ENCODE measurements at regions not wholly inside any gene's neighbourhood (a gene's known extent, or its start where the extent isn't known, plus 50 kb on each side); places are given as distances from the start of the nearest gene placed in this dataset.

- DNase-seq: no peak
Observed at GRCh38 chr10:118500477-118501104, 94.9 kb downstream of the PRLHR start.

DNA sequence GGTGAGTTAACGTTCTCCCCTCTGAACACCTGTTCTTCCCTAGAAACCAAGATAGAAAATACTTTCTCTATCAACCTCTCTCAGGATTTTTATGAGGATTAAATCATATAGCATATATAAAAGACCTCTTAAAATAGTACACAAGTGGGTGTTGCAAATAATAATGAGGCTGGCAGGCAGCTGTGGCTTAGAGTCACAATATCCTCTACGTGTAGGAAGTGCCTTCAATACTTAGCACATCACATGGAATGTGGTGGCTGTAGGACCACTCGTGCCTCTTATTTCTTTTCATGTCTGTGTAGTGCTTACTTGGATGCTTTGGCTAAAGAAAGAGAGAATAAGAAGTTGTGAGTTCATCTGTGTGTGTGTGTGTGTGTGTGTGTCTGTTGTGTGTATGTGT is 96.3 kb downstream of the PRLHR start:
- no peak for DNase-seq

DNA sequence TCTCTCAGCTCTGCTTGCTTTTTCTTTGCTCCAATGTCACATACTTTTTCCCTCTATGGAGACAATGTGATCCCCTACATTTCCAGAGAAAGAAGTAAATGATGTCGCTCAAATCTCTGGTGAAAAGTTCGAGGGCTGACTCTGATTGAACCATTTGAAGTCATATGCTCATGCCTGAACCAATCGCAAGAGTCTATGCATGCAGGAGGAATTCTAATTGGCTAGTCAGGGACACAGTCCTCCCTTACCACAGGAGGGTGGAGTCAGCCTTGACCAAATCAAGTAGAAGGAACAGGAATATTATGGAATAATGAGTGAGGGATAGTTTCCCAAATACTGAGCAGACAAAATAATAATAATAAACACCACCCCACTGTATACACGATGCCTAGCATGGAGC is 96.8 kb downstream of the PRLHR start:
- no peak for DNase-seq

DNA sequence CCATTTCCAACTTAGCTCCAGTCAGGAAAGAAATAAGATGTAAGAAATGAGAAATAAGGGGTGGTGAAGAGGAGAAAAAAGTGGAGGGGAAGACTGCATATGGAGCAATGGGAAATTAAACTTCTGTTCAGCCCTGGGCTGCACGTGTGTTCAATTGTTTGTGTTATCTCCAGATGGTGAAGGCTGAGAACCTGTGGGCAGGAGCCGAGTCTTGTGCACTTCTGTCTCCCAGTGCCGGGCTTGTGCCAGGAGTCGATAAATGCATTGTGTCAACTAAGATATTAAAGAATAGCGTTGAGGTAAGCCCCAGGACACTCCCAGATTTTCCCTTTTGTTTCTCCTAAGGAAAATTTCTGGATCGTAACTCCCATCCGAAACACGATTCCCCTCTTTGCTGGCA is 98.2 kb downstream of the PRLHR start:
- no peak for DNase-seq

DNA sequence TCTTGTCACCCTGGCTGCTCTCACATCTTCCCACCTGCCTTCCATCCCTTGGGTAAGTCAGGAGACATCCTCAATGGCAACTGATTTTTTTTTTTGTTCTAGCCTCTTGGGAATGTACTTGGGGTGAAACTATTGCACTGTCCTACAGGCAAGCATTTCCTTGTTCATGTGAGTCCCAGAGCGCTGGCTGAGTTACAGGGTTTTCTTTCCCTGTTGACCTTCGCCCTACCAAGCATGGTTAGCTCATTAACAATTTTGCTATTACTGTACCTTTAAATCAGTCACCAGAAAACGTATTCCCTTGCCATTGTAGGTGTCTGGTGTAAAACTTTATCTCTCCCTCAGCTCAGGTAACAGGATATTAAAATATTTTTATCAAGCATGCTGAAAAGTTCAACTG is 98.9 kb downstream of the PRLHR start:
- no peak for DNase-seq

- no peak for DNase-seq
Observed at GRCh38 chr10:118495499-118495898, 99.9 kb downstream of the PRLHR start.

DNA sequence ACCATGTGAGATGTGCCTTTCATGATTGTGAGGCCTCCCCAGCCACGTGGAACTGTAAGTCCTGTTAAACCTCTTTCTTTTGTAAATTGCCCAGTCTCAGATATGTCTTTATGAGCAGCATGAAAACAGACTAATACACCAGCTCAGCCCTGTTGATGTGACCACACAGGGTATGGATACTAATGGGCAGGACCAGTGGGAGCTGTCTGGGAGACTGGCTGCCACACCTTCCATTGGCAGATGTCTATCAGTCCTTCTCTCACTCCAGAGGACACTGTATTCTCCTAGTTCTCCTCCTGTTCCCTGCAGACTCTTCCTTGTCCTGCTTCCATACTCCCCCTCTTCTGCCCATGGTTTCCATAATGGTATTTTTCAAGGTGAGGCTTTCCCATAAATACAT is 104.4 kb downstream of the PRLHR start:
- no peak for DNase-seq

DNA sequence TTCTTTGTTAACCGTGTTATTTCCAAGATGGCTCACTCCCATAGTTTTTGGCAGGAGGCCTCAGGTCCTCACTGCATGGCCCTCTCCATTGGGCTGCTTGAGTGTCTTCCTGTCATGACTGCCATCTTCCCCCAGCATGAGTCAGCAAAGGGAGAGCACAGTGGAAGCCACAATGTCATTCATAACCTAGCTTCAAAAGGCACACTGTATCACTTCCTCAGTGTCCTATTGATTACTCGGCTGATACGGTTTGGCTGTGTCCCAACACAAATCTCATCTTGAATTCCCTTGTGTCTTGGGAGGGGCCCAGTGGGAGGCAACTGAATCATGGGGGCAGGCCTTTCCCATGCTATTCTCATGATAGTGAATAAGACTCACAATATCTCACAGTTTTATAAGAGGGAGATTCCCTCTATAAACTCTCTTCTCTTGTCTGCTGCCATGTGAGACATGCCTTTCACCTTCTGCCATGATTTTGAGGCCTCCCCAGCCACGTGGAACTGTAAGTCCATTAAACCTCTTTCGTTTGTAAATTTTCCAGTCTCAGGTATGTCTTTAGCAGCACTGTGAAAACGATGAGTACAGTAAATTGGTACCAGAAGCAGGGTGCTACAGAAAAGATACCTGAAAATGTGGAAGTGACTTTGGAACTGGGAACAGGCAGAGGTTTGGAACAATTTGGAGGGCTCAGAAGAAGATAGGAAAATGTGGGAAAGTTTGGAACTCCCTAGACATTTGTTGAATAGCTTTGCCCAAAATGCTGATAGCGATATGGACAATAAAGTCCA is 106.5 kb downstream of the PRLHR start:
- DNase-seq: no peak

- no peak for DNase-seq
Observed at GRCh38 chr10:118485641-118486040, 109.8 kb downstream of the PRLHR start.

GRCh38 chr10:118484152-118484871 is 111.1 kb downstream of the PRLHR start:
- DNase-seq: no peak

DNA sequence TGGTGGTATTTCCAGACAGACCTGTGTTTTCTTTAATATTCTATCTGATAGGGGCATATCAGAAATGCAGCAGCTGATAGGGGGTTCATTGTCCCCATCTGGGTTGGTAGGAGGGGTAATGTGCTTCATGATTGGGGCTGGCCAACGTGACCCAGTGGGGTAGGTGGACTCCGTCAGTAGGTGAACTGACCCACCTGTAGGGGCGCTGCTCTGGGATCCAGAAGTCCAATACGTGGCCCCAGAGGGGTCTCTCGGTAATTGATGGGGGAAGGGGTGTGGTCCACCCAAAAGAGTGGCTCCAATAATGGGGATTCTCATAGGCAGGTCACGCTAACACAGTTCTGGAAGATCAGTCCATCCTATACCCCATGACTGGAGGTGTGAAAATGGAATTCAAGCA is 112.0 kb downstream of the PRLHR start:
- DNase-seq: no peak

DNA sequence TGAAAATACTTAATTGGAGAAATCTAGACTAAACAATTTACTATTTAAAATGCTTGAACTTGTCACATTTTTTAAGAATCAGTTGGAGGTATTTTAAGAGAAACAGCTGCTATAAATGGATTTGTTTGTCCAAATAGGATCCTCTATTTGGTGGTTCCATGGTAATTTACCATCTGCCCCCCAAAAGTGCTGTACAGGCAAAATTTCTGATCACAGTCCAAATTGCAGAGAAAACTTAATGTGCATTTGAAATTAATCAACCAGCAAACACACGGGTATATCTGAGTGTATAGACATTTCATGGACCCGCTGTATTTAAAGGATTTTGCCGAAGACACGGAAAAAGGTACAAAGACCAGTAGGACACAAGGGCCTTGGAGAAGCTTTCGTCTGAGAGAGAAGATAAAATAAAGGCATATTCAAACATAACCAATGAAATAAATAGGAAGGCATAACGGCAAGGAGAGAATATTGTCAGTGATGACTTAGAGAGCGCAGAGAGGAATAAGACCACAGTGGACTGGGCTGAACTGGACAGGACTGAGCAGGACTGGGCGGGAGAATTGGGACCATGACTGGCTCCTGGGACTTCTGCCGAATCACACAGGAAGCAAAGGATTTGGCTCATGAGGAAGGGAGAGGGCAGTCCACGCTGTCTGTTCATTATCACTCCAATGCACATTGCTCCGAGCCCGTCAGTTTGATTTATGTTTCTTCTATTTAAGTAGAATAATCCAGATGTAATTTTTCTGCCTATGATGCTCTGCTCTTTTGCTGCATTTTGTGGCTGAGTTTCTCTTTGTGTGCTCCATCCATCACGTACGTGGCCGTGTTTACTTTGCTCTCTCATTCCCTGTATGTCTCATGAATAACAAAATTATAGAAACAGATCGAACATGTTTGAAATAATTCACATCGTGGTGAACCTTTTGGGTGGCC is 112.8 kb downstream of the PRLHR start:
- DNase-seq: no peak

GRCh38 chr10:118481871-118482270 is 113.6 kb downstream of the PRLHR start:
- no peak for DNase-seq

GRCh38 chr10:118475214-118475613 is 120.2 kb downstream of the PRLHR start:
- DNase-seq: no peak

DNA sequence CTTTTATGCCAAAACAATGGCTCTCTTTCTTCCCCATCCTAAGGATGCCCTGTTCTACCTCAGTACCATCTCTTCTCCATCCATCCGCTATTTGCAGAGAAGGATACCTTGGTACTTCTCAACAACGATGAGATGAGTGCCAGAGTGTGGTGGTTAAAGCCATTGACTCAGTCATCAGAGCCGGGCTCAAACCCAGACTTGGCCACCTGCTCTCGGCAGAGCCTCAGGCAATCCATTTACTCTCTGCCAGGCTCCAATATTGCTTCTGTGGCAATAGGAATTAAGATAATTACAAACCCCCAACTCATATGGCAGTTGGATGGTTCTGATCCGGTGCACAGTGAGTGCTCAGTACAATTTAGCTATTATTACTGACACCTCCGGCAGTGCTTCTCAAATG is 121.3 kb downstream of the PRLHR start:
- no peak for DNase-seq

- DNase-seq: no peak
Observed at GRCh38 chr10:118473305-118473960, 122.0 kb downstream of the PRLHR start.

- DNase-seq: no peak
Observed at GRCh38 chr10:118472415-118473304, 122.8 kb downstream of the PRLHR start.

GRCh38 chr10:118471863-118472262 is 123.6 kb downstream of the PRLHR start:
- no peak for DNase-seq

DNA sequence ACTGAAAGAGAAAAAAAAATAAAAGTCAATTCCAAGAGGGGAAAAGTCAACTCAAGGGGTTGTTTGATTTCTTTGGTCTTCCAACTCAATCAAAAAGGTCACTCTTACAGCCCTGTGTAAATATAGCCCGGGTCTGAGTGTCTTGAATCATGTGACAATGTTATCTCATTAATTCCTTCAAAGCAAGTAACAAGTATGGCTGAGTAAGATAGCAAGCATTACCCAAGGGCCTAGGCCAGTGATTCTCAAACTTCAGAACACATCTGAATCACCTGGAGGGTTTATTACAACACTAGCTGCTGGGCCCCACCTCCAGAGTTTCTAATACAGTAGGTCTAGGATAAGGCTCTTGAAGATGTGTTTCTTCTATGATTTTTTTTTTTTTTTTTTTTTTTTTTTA is 125.0 kb downstream of the PRLHR start:
- no peak for DNase-seq

GRCh38 chr10:118467200-118467599 is 125.1 kb upstream of the FAM204A start:
- DNase-seq: no peak

DNA sequence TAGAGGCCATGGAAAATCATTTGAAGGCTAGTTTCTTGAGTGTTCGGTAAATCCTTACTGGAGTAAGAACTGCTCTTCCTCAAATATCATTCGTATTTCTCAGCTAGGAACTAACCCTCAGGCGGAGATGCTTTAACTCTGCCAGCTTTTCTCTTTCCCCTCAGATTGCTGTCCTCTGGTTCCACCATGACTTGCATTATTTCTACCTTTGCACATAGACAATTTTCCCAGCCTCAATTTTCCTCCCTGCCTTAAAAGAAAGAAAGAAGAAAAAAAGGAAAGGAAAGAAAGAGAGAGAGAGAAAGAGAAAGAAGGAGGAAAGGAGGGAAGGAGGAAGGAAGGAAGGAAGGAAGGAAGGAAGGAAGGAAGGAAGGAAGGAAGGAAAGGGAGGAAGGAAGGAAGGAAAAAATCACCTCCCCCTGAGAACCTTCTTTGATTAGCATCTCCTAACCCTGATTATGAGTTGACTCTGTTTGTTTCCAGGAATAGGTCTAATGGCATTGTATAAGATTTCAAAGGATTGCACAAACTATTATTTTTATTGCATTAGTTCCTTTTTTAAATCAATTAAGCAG is 123.3 kb upstream of the FAM204A start:
- no peak for DNase-seq
